ENCODE measurements at regions not wholly inside any gene's neighbourhood (a gene's known extent, or its start where the extent isn't known, plus 50 kb on each side); places are given as distances from the start of the nearest gene placed in this dataset.

DNA sequence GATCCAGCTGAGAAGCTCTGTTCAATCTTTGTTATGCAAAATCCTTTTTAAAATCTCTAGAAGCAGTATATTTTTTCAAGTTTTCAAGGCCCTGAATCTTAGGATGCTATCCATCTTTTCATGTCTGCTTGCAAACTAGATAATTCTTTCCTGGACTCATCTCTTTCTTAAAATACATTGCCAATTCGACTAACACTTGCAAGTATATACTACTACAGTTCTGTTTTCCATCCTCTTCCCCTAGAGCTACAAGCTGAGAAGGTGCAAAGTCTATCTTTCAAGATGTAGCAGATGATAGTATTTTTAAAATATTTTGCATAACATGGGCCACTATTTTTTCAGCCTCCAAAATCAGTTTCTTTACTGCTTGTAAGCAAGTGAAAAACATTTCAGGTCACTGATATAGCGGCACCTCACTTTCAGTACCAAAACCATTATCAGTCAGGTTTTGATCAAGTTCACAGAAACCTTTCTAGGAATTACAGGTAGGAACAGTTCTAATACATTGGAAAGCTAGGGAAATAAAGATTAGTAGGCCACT, 196.4 kb upstream of the CDH20 start:
- no peak overlapping the region for H3K23ac ChIP-seq (ENCODE audit: insufficient read length)
- H4K5ac ChIP-seq (ENCODE audit: insufficient read length, low read depth, low read length), result no peak overlapping the region
- H3K27me3 ChIP-seq (replicated peaks in 1 of 4; ENCODE audit: control insufficient read depth in 3 of 4, extremely low read depth in 1 of 4, insufficient read depth in 3 of 4, low read length in 3 of 4), result no peaks in the 10 kb centered on the region
- H3K9me3 ChIP-seq (ENCODE audit: insufficient read depth in 2 of 2, low read depth in 1 of 2, low read length in 1 of 2), result no peaks in the 10 kb centered on the region
- H2AK5ac ChIP-seq (ENCODE audit: low read depth, low read length), result no peak overlapping the region
- H4K91ac ChIP-seq (replicated peaks; ENCODE audit: insufficient read length, low read length), result no peak overlapping the region
- H3K56ac ChIP-seq (replicated peaks; ENCODE audit: insufficient read length, low read depth, low read length), result no peak overlapping the region
- H3K79me1 ChIP-seq (ENCODE audit: low read depth, low read length), result no peaks in the 10 kb centered on the region
- H3K9ac ChIP-seq (replicated peaks in 1 of 4; ENCODE audit: extremely low read depth in 1 of 4, low read depth in 3 of 4, low read length in 3 of 4), result no peak overlapping the region
- H3K4ac ChIP-seq (replicated peaks; ENCODE audit: insufficient read length, low read depth, low read length), result no peak overlapping the region
- H3K23me2 ChIP-seq (ENCODE audit: low read depth, low read length), result no peaks in the 10 kb centered on the region
- no peak overlapping the region for H2AFZ ChIP-seq (ENCODE audit: low read length)
- H2BK20ac ChIP-seq (ENCODE audit: low read length), result no peak overlapping the region
- no peaks in the 10 kb centered on the region for H4K20me1 ChIP-seq (replicated peaks in 1 of 2; ENCODE audit: control insufficient read depth in 1 of 2, insufficient read depth in 2 of 2, low read length in 2 of 2)
- no peaks in the 10 kb centered on the region for H3K36me3 ChIP-seq (ENCODE audit: control insufficient read depth in 2 of 4, insufficient read depth in 4 of 4, low read length in 3 of 4)
- no peaks in the 10 kb centered on the region for H3K4me1 ChIP-seq (replicated peaks in 1 of 4; ENCODE audit: control insufficient read depth in 3 of 4, insufficient read depth in 4 of 4, low read length in 3 of 4)
- ChIA-PET CTCF (ENCODE audit: partially characterized antibody) (interaction anchor here (0.7 kb wide), 1 partner anchor 25 kb away, joined by 3 read pairs; no protein-coding TSS in a partner anchor), POLR2A (ENCODE audit: partially characterized antibody) (no interaction called here)
- H2BK5ac ChIP-seq (ENCODE audit: low read depth, low read length), result no peak overlapping the region
- no peak overlapping the region for H3K4me3 ChIP-seq (ENCODE audit: extremely low read depth in 1 of 4, insufficient read depth in 2 of 4, low read depth in 3 of 4, low read length in 4 of 4)
- no peak overlapping the region for H3K18ac ChIP-seq (ENCODE audit: extremely low read depth, low read length)
- FAIRE-seq (no peak), DNase-seq (ENCODE audit: low read depth in 1 of 2, low spot score in 2 of 2) (no peak)
- TF ChIP-seq GABPA (IDR thresholded peaks at IDR 0.05; ENCODE audit: borderline replicate concordance, insufficient read depth, low read length) (no peak), BACH1 (IDR thresholded peaks at IDR 0.05; ENCODE audit: low read length) (no peak), SAP30 (IDR thresholded peaks at IDR 0.05; ENCODE audit: insufficient read depth, insufficient replicate concordance, low read length) (no peak), SIX5 (IDR thresholded peaks at IDR 0.05; ENCODE audit: low read depth, low read length) (no peak), SIN3A (conservative IDR thresholded peaks at IDR 0.05 in 1 of 2, IDR thresholded peaks at IDR 0.05 in 1 of 2; ENCODE audit: low read depth in 1 of 2, low read length in 2 of 2) (no peak), JUN (IDR thresholded peaks at IDR 0.05; ENCODE audit: low read depth, low read length) (no peak)
- H2BK12ac ChIP-seq (ENCODE audit: low read depth, low read length), result no peak overlapping the region
- no peak overlapping the region for H2BK15ac ChIP-seq (ENCODE audit: low read length)
- no peak overlapping the region for H4K8ac ChIP-seq (ENCODE audit: extremely low read depth, insufficient read depth, low read length)
- no peaks in the 10 kb centered on the region for H3K79me2 ChIP-seq (ENCODE audit: control insufficient read depth in 1 of 2, insufficient read depth in 2 of 2, low read length in 2 of 2)
- H3K27ac ChIP-seq (ENCODE audit: low read depth, low read length), result no peak overlapping the region
- H3K4me2 ChIP-seq (ENCODE audit: insufficient read depth in 1 of 2, low read depth in 2 of 2, low read length in 2 of 2), result no peak overlapping the region
- H3K14ac ChIP-seq (ENCODE audit: insufficient read length), result no peak overlapping the region
- H2BK120ac ChIP-seq (replicated peaks; ENCODE audit: low read depth, low read length), result no peak overlapping the region
- 97% methylated on average over 2 of the region's 2 CpGs; no CpG with 5 or more reads in 1 of the 2 experiments for WGBS, 2 experiments (ENCODE audit: extremely low coverage in 1 of 2, insufficient coverage in 1 of 2, insufficient read length in 1 of 2, insufficient replicate concordance in 2 of 2, low coverage in 1 of 2, low lambda C conversion rate in 2 of 2, missing lambda C conversion rate in 1 of 2)

Measured in H1 (cell line).